ENCODE measurements at regions not wholly inside any gene's neighbourhood (a gene's known extent, or its start where the extent isn't known, plus 50 kb on each side); places are given as distances from the start of the nearest gene placed in this dataset.

DNA sequence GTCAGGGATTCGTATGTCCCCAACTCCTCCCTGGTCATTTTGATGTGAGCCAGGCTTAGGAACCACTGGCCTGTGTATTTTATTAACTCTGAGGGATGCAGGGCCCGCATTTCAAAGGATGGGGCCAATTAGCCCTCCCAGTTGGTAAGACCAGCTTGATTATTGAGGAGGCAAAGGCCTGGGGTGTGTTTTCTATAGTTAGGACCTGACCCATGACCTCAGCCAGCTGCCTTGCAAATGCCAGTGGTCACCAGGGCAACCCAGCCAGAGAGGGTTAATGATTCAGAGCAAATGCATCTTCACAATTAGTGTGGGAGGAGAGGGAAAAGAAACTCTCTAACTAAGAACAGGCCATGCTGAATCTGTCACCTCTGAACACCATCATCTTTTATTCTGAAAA is 835.4 kb downstream of the MAFB start:
- TF ChIP-seq POLR2A (IDR thresholded peaks at IDR 0.05; ENCODE audit: low read length) (no peak), GATA1 (IDR thresholded peaks at IDR 0.05; ENCODE audit: low read depth, low read length) (no peak)
